Anterior cingulate cortex (tissue), 58 donors: ENCODE measurements at regions not wholly inside any gene's neighbourhood (a gene's known extent, or its start where the extent isn't known, plus 50 kb on each side); places are given as distances from the start of the nearest gene placed in this dataset.
A peak's percentile ranks its signal among the peaks of the same experiment; 100 is the strongest.

ENCODE experiments used
- DNase-seq, 58 donors: peaks; one replicate each; lab custom pipeline; 2025; lab: John Stamatoyannopoulos, UW

- DNase-seq, result no peak
These were observed 75.5 kb upstream of the GLI2 start for GRCh38 chr2:120660056-120660694.

DNA sequence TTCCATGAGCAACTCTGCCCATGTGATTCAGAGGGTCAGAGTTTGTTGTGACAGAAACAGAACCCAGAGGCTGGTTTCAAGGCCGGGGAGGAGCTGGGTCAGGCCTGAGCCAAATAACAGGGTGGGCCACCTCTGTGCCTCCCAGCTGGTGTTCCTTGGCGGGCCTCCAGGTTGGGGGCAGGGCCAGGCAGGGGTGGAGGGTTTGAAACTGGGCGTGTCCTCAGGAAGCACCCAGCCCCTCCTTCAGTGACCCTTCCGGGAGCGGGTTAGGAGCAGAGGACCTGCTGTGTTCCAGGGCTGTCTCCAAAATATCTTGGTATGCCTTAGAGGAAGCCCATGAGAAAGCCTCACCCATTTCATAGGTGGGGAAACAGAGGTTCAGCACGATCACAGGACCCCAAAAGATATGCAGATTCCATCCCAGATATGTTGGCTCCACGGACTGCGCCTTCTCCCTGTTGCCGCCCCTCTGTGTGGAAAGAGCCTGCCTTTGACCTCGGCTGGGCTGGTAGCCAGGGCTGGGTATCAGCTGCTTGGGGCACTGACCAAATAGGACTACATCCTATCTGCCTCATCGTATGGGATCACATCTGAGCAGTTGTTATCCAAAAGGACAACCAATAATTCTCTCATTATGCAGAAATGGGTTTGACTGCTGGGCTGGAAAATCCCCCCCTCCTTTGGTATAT lies 74.8 kb upstream of the GLI2 start:
- DNase-seq, result peak in 4 of 58 donors; percentile 7 to 37 (median 23)

DNA sequence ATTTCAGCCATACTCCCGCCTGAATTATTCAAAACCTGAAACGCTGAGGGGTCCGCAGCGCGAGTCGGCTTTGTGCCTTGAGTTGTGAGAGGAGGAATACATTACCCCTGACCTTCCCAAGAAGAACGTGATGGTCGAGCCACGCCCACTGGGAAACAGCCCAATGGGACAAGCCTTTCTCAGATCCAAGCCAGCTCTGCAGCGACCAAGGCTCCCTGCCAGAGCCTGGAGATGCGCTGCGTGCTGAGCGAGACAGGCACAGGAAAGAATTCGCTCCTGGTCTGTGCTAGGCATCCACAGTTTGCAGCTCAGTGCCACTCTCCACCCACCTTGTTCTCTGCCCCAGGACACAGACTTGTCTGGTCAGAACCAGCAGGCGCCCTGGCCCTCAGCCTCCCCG lies 74.1 kb upstream of the GLI2 start:
- DNase-seq, result peak in 36 of 58 donors; percentile 9 to 73 (median 46)

DNA sequence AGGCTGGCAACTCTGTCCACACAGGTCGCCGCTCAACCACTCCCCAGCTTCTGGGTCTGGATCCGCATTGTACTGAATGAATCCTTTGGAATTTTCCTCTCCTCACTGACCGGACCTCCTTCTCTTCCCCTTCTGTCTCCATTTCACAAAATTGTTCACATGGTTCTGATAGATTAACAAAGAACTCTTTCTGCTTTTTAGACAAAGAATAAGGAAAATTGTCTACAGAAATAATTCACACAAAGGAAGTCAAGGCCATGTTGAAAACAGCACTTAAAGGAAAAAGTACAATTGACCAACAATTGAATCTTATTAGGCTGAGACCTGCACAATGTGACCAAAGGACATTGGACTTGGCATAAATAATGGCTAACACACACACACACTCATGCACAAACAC lies 73.6 kb upstream of the GLI2 start:
- DNase-seq, result no peak

- no peak for DNase-seq
These were observed 72.9 kb upstream of the GLI2 start for GRCh38 chr2:120662746-120663145.

GRCh38 chr2:120666433-120666832 lies 69.2 kb upstream of the GLI2 start:
- DNase-seq, result no peak

- no peak for DNase-seq
These were observed 67.7 kb upstream of the GLI2 start for GRCh38 chr2:120667981-120668380.

- no peak for DNase-seq
These were observed 66.3 kb upstream of the GLI2 start for GRCh38 chr2:120669121-120669952.

DNA sequence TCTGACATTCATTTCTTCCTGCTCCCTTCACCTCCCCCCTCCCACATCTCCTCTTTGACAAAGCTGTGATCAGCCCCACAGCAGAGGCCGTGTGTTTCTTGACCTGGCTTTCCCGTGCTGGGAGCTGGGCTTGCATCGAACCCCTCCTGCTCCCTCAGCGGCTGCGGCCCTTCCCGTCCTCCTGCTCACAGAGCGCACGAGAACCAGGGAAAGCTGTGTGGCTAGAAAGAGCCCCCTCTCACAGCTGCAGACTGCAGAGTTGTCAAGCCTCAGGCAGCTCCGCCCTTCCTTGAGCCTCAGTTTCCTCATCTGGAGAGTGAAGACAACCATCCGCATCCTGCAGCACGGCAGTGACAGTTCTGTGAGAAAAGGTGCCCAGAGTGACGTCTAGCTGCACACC lies 65.7 kb upstream of the GLI2 start:
- no peak for DNase-seq

- no peak for DNase-seq
These were observed 65.3 kb upstream of the GLI2 start for GRCh38 chr2:120670371-120670770.

- DNase-seq, result no peak
These were observed 64.7 kb upstream of the GLI2 start for GRCh38 chr2:120670771-120671480.

- no peak for DNase-seq
These were observed 63.0 kb upstream of the GLI2 start for GRCh38 chr2:120672526-120673204.

- no peak for DNase-seq
These were observed 62.5 kb upstream of the GLI2 start for GRCh38 chr2:120673205-120673550.

DNA sequence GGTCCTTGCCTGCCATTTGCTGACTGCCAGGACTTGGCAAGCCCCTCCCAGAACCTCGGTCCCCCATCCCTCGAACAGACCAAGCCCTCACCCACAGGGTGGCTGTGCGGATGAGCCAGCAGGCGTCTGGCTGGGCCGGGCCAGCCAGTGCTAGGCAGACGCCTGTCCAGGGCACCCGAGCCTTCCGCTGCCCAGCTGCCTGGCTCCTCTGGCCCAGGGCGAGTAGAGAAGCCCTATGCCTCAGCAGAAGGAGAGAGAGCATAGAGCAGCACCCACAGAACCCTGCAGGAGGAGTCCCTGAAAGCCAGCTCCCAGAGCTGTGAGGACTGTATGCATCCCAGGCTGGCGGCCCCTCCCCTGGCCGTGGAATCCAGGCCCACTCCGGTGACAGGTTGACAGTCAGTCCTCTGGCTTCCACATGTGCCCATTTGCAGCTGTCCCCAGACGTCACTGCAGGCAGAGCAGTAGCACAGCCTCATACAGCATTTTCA lies 62.1 kb upstream of the GLI2 start:
- DNase-seq, result no peak

DNA sequence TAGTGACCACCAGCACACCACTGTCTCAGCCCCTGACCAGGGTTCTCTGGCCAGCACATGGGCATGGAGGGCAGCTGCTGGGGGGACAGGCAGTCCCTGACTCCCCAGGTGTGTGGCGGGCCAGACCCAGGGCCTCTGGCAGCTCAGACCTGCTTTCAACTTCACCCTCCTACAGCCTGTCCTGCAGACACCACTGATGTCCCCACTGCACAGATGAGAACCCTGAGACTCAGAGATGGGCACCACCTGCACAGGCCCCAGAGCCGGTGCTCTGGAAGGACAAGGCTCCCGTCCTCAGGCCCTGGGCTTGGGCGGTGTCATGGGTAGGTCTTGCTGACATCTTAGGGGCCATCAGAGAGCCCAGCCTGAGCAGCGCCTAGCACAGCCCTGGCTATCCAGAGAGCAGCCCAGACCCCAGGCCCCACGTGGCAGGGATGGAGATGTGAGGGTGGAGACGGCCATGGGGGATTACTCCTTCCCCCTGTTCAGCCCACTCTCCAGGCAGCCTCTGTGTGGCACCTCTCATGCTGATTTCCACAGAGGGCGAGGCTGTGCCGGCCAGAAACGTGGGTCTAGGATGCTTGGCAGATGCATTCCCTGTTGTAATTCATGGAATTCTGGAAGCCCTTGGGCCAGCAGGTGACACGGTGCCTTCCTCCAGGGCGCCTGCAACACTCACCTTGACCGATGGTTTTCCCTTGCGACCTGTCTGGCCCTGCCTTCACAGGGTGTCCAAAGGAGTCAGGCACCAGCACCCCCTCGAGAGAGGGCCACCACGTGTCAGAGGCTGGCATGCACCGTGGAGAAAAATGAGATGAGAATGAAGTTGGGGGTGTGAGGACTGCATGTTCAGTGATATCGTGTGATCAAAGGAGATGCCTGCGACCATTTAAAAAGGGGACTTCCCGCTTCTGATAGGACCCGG lies 61.2 kb upstream of the GLI2 start:
- DNase-seq, result no peak

- DNase-seq, result peak in 13 of 58 donors; percentile 2 to 41 (median 15)
These were observed 60.1 kb upstream of the GLI2 start for GRCh38 chr2:120675460-120676130.

GRCh38 chr2:120677221-120677620 lies 58.4 kb upstream of the GLI2 start:
- DNase-seq, result no peak

DNA sequence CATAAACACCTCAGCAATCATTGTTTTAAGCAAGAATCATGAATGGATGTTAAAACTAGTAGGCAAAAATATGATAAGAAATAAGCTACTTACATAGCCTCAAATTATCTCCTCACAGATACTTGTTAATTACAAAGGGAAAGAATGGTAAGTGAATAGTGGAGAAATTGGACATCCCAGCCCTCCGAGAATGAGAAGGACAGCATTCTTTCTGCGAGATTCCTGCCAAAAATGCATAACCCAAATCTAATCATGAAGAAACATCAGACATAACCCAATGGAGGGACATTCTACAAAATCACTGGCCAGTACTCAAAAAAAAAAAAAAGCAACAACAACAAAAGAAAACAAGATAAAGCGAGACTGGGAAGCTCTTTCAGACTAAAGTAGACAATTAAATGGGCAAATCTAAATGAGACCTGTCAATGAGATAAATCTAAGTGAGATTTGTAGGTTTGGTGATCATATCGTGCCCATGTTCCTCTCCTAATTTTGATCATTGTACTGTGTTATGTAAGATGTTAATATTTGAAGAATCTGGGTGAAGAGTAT lies 57.9 kb upstream of the GLI2 start:
- no peak for DNase-seq
